ENCODE measurements at regions not wholly inside any gene's neighbourhood (a gene's known extent, or its start where the extent isn't known, plus 50 kb on each side); places are given as distances from the start of the nearest gene placed in this dataset.

- H3K27ac ChIP-seq = no peak overlapping the region
- TF ChIP-seq CTCF (conservative IDR thresholded peaks at IDR 0.05) = no peak
- no peak for TF ChIP-seq ZFX (IDR thresholded peaks at IDR 0.05)
Observed at GRCh38 chr13:48858122-48858902, 117.4 kb upstream of the FNDC3A start.

- TF ChIP-seq ZFX (IDR thresholded peaks at IDR 0.05) = no peak
- TF ChIP-seq CTCF (conservative IDR thresholded peaks at IDR 0.05) = no peak
- no peak overlapping the region for H3K27ac ChIP-seq
Observed at GRCh38 chr13:48859272-48860105, 116.2 kb upstream of the FNDC3A start.

- TF ChIP-seq ZFX (IDR thresholded peaks at IDR 0.05) = no peak
- no peak for TF ChIP-seq CTCF (conservative IDR thresholded peaks at IDR 0.05)
- no peak overlapping the region for H3K27ac ChIP-seq
Observed at GRCh38 chr13:48860364-48860763, 115.3 kb upstream of the FNDC3A start.

GRCh38 chr13:48862572-48862971, 113.1 kb upstream of the FNDC3A start:
- TF ChIP-seq CTCF (conservative IDR thresholded peaks at IDR 0.05) = no peak
- no peak for TF ChIP-seq ZFX (IDR thresholded peaks at IDR 0.05)
- H3K27ac ChIP-seq = no peak overlapping the region

- TF ChIP-seq CTCF (conservative IDR thresholded peaks at IDR 0.05) (no peak), ZFX (IDR thresholded peaks at IDR 0.05) (no peak)
- H3K27ac ChIP-seq = no peak overlapping the region
Observed at GRCh38 chr13:48864100-48864499, 111.6 kb upstream of the FNDC3A start.

GRCh38 chr13:48866249-48866648, 109.5 kb upstream of the FNDC3A start:
- no peak for TF ChIP-seq ZFX (IDR thresholded peaks at IDR 0.05)
- H3K27ac ChIP-seq = no peak overlapping the region

GRCh38 chr13:48873081-48873480, 102.6 kb upstream of the FNDC3A start:
- TF ChIP-seq ZFX (IDR thresholded peaks at IDR 0.05) (no peak), CTCF (conservative IDR thresholded peaks at IDR 0.05) (no peak)
- no peak overlapping the region for H3K27ac ChIP-seq
